Stomach (tissue), 8 donors: ENCODE measurements at regions not wholly inside any gene's neighbourhood (a gene's known extent, or its start where the extent isn't known, plus 50 kb on each side); places are given as distances from the start of the nearest gene placed in this dataset.

Source experiments
- DNase-seq, 2 donors: peaks; one replicate each; pipeline versions ENCODE4 v3.0.0 to v3.0.0-alpha.2; 2013 to 2019
- H3K27ac ChIP-seq, 5 donors: fragments of 200-600 bp in 4 of 5; sonication (generic) in 4 of 5; one replicate each; pipeline ENCODE4 v1.5.1; 2013 to 2019; ENCODE audit warnings: mild to moderate bottlenecking in 1 of 5, moderate library complexity in 1 of 5
- H3K27me3 ChIP-seq, 3 donors: fragments of 200-600 bp; sonication (generic); one replicate each; pipeline ENCODE4 v1.5.1; 2017 to 2019; ENCODE audit warnings: mixed run types in 1 of 3
- H3K36me3 ChIP-seq, 4 donors: fragments of 200-600 bp; sonication (generic); 1 replicate in 3 of 4; 2 replicates in 1 of 4; pipeline ENCODE4 v1.5.1; 2016 to 2019
- H3K4me1 ChIP-seq, 4 donors: fragments of 200-600 bp; sonication (generic); one replicate each; pipeline ENCODE4 v1.5.1; 2016 to 2019
- H3K4me3 ChIP-seq, 4 donors: fragments of 200-600 bp; sonication (generic) in 3 of 4; one replicate each; pipeline ENCODE4 v1.5.1; 2016 to 2019; ENCODE audit warnings: mild to moderate bottlenecking in 1 of 4
- H3K9me3 ChIP-seq, 4 donors: fragments of 200-600 bp; sonication (generic); one replicate each; pipeline ENCODE4 v1.5.1; 2016 to 2019
- CTCF ChIP-seq, 7 experiments: fragments of 450-650 bp in 4 of 7; fragments of 200-600 bp in 3 of 7; sonication (generic) in 3 of 7; IDR thresholded peaks; one replicate each; pipeline ENCODE4 v1.5.1; 2016 to 2019; ENCODE audit warnings: antibody characterized with exemption in 7 of 7, control low read depth in 2 of 7, mild to moderate bottlenecking in 1 of 7
- EP300 ChIP-seq: sonication (generic); formaldehyde crosslinking; IDR thresholded peaks from one replicate; pipeline ENCODE4 v1.6.1; 2017; ENCODE audit warnings: antibody characterized with exemption
- POLR2A ChIP-seq, 4 donors: fragments of 450-650 bp; IDR thresholded peaks; one replicate each; pipeline ENCODE4 v1.6.1; 2016; ENCODE audit warnings: antibody characterized with exemption in 4 of 4, control low read depth in 2 of 4, mild to moderate bottlenecking in 1 of 4, moderate library complexity in 1 of 4
- POLR2AphosphoS5 ChIP-seq, 3 donors: sonication (generic); formaldehyde crosslinking; IDR thresholded peaks; one replicate each; pipeline ENCODE4 v1.6.1; 2016; ENCODE audit warnings: antibody characterized with exemption in 3 of 3
- WGBS, 5 donors: extraction: QIAGEN DNeasy Blood & Tissue Kit in 3 of 5; methylation state at CpG; one replicate each; pipeline versions ENCODE4 v1.1.5 to v1.1.7; 2013 to 2018; 5-methylcytosine and 5-hydroxymethylcytosine counted together
- intact Hi-C: fragments of 100-400 bp; cut with DNase I; formaldehyde crosslinking; loops from one replicate; pipeline ENCODE4 v1.15.1; 2023; ENCODE audit warnings: low total_unique reads
- donor health status: healthy with polysubstance abuse.
- donor health status: Bipolar disorder and iron deficiency.
- donor health status: healthy.

GRCh38 chr12:16828891-16829290 is 222.9 kb upstream of the LMO3 start:
- peaks cover 0 to 7% (median 0%) of the 10 kb centered on the region in 4 donors for H3K9me3 ChIP-seq
- H3K4me1 ChIP-seq = no peaks in the 10 kb centered on the region
- no peaks in the 10 kb centered on the region for H3K27me3 ChIP-seq
- TF ChIP-seq POLR2AphosphoS5 (IDR thresholded peaks at IDR 0.05) = no peak
- no peak for TF ChIP-seq CTCF (IDR thresholded peaks at IDR 0.05)
- no peak for TF ChIP-seq EP300
- no peak for TF ChIP-seq POLR2A (IDR thresholded peaks at IDR 0.05)
- H3K4me3 ChIP-seq = no peak overlapping the region
- DNase-seq = no peak
- intact Hi-C loops = no loop called here
- no peak overlapping the region for H3K27ac ChIP-seq
- WGBS, 5 donors = 48 to 58% (median 55%) methylated on average over 2 of the region's 2 CpGs
- no peaks in the 10 kb centered on the region for H3K36me3 ChIP-seq

- no peak for DNase-seq
- H3K9me3 ChIP-seq = no peaks in the 10 kb centered on the region
- TF ChIP-seq EP300 (no peak), POLR2A (IDR thresholded peaks at IDR 0.05) (no peak), CTCF (IDR thresholded peaks at IDR 0.05) (no peak), POLR2AphosphoS5 (IDR thresholded peaks at IDR 0.05) (no peak)
- H3K27me3 ChIP-seq = no peaks in the 10 kb centered on the region
- no peaks in the 10 kb centered on the region for H3K36me3 ChIP-seq
- intact Hi-C loops = no loop called here
- 83 to 91% (median 86%) methylated on average over 4 of the region's 4 CpGs for WGBS, 5 donors
- H3K27ac ChIP-seq = no peak overlapping the region
- H3K4me3 ChIP-seq = no peak overlapping the region
- no peaks in the 10 kb centered on the region for H3K4me1 ChIP-seq
Observed at GRCh38 chr12:16807731-16808130, 201.8 kb upstream of the LMO3 start.

GRCh38 chr12:16796168-16796567 is 190.2 kb upstream of the LMO3 start:
- Histone ChIP-seq H3K4me3 (no peak overlapping the region), H3K27ac (no peak overlapping the region), H3K4me1 (no peaks in the 10 kb centered on the region), H3K9me3 (no peaks in the 10 kb centered on the region), H3K36me3 (no peaks in the 10 kb centered on the region), H3K27me3 (no peaks in the 10 kb centered on the region)
- no peak for DNase-seq
- TF ChIP-seq POLR2AphosphoS5 (IDR thresholded peaks at IDR 0.05) (no peak), EP300 (no peak), POLR2A (IDR thresholded peaks at IDR 0.05) (no peak), CTCF (IDR thresholded peaks at IDR 0.05) (no peak)
- intact Hi-C loops = no loop called here
- 40 to 64% (median 49%) methylated on average over 1 of the region's 1 CpG for WGBS, 5 donors

- H3K9me3 ChIP-seq = no peaks in the 10 kb centered on the region
- TF ChIP-seq CTCF (IDR thresholded peaks at IDR 0.05) (no peak), EP300 (no peak), POLR2AphosphoS5 (IDR thresholded peaks at IDR 0.05) (no peak), POLR2A (IDR thresholded peaks at IDR 0.05) (no peak)
- no peak overlapping the region for H3K27ac ChIP-seq
- peak in 1 of 2 donors; percentile 4 for DNase-seq
- no peak overlapping the region for H3K4me3 ChIP-seq
- no peaks in the 10 kb centered on the region for H3K36me3 ChIP-seq
- peaks cover 0 to 4% (median 0%) of the 10 kb centered on the region in 4 donors for H3K4me1 ChIP-seq
- no peaks in the 10 kb centered on the region for H3K27me3 ChIP-seq
- intact Hi-C loops = no loop called here
- 55 to 72% (median 62%) methylated on average over 8 of the region's 8 CpGs for WGBS, 5 donors
Observed at GRCh38 chr12:16789204-16789790, 183.3 kb upstream of the LMO3 start.
